H1 (cell line): ENCODE measurements at regions not wholly inside any gene's neighbourhood (a gene's known extent, or its start where the extent isn't known, plus 50 kb on each side); places are given as distances from the start of the nearest gene placed in this dataset.

Experiments used
- CTCF ChIA-PET: fragments of 300-600 bp; sonication (Branson Sonifier 250); formaldehyde crosslinking; loops from one replicate; lab custom pipeline; 2021; ENCODE audit not compliant: partially characterized antibody; lab: Charles Lee
- POLR2A ChIA-PET: fragments of 300-600 bp; sonication (Branson Sonifier 250); formaldehyde crosslinking; loops from one replicate; lab custom pipeline; 2021; ENCODE audit warnings: inconsistent platforms; ENCODE audit not compliant: partially characterized antibody; lab: Charles Lee
- DNase-seq, 2 experiments: peaks; one replicate each; pipeline versions ENCODE4 v3.0.0 to v3.0.0-alpha.2; 2010 to 2022; ENCODE audit warnings: low spot score in 2 of 2, low read depth in 1 of 2, mixed read lengths in 1 of 2
- FAIRE-seq: peaks from 2 replicates; lab custom pipeline; 2011; peaks lifted over from hg19 to GRCh38; lab: Jason Lieb, UNC
- H2AFZ ChIP-seq: 2 replicates; pipeline ENCODE4 v1.8.1; 2012; ENCODE audit warnings: low read length, inconsistent platforms
- H2AK5ac ChIP-seq: 2 replicates; pipeline ENCODE4 v1.6.1; 2013; ENCODE audit warnings: low read depth, low read length
- H2BK120ac ChIP-seq: replicated peaks from 2 replicates; pipeline ENCODE3; 2013; ENCODE audit warnings: low read depth, low read length, inconsistent platforms
- H2BK12ac ChIP-seq: 2 replicates; pipeline ENCODE4 v1.6.1; 2013; ENCODE audit warnings: low read depth, low read length
- H2BK15ac ChIP-seq: 2 replicates; pipeline ENCODE4 v1.6.1; 2013; ENCODE audit warnings: low read length
- H2BK20ac ChIP-seq: 2 replicates; pipeline ENCODE4 v1.6.1; 2013; ENCODE audit warnings: low read length
- H2BK5ac ChIP-seq: 2 replicates; pipeline ENCODE4 v1.6.1; 2013; ENCODE audit warnings: low read depth, low read length
- H3K14ac ChIP-seq: 2 replicates; pipeline ENCODE4 v1.6.1; 2013; ENCODE audit warnings: inconsistent platforms; ENCODE audit not compliant: insufficient read length
- H3K18ac ChIP-seq: 2 replicates; pipeline ENCODE4 v1.6.1; 2013; ENCODE audit warnings: low read length; ENCODE audit errors: extremely low read depth
- H3K23ac ChIP-seq: 2 replicates; pipeline ENCODE4 v1.6.1; 2013; ENCODE audit warnings: inconsistent platforms; ENCODE audit not compliant: insufficient read length
- H3K23me2 ChIP-seq: 2 replicates; pipeline ENCODE4 v1.6.1; 2013; ENCODE audit warnings: low read depth, low read length
- H3K27ac ChIP-seq: 2 replicates; pipeline ENCODE4 v1.6.1; 2011; ENCODE audit warnings: low read depth, low read length, inconsistent platforms
- H3K27me3 ChIP-seq, 4 experiments: replicated peaks in 1 of 4; 1 replicate in 1 of 4; 2 replicates in 3 of 4; pipeline versions ENCODE4 v1.6.1 to v1.8.1; 2011 to 2013; ENCODE audit warnings: low read length in 3 of 4, mild to moderate bottlenecking in 3 of 4, inconsistent platforms in 2 of 4, mixed read lengths in 2 of 4, moderate library complexity in 1 of 4; ENCODE audit not compliant: control insufficient read depth in 3 of 4, insufficient read depth in 3 of 4; ENCODE audit errors: extremely low read depth in 1 of 4
- H3K36me3 ChIP-seq, 4 experiments: 2 replicates each; pipeline versions ENCODE4 v1.6.1 to v1.8.1; 2011 to 2013; ENCODE audit warnings: mild to moderate bottlenecking in 4 of 4, low read length in 3 of 4, moderate library complexity in 2 of 4, control low read depth in 1 of 4, inconsistent platforms in 1 of 4; ENCODE audit not compliant: insufficient read depth in 4 of 4, control insufficient read depth in 2 of 4
- H3K4ac ChIP-seq: replicated peaks from 2 replicates; pipeline ENCODE3; 2013; ENCODE audit warnings: low read length, low read depth, mixed read lengths, inconsistent platforms; ENCODE audit not compliant: insufficient read length
- H3K4me1 ChIP-seq, 4 experiments: replicated peaks in 1 of 4; 1 replicate in 1 of 4; 2 replicates in 3 of 4; pipeline versions ENCODE4 v1.6.1 to v1.8.1; 2011 to 2013; ENCODE audit warnings: low read length in 3 of 4, inconsistent platforms in 2 of 4, mixed read lengths in 1 of 4; ENCODE audit not compliant: insufficient read depth in 4 of 4, control insufficient read depth in 3 of 4
- H3K4me2 ChIP-seq, 2 experiments: 2 replicates each; pipeline versions ENCODE4 v1.6.1 to v1.8.1; 2011 to 2013; ENCODE audit warnings: low read depth in 2 of 2, low read length in 2 of 2, control low read depth in 1 of 2, inconsistent platforms in 1 of 2, mild to moderate bottlenecking in 1 of 2; ENCODE audit not compliant: insufficient read depth in 1 of 2
- H3K4me3 ChIP-seq, 4 experiments: fragments of 200-600, 300-600 bp in 1 of 4; sonication (generic), shearing (Covaris generic), sonication (Bioruptor Twin) in 1 of 4; 2 replicates each; pipeline versions ENCODE4 v1.5.1 to v1.8.1; 2011 to 2016; ENCODE audit warnings: low read length in 4 of 4, low read depth in 3 of 4, control low read depth in 2 of 4, inconsistent platforms in 2 of 4, mild to moderate bottlenecking in 2 of 4, mixed read lengths in 1 of 4, moderate library complexity in 1 of 4; ENCODE audit not compliant: insufficient read depth in 2 of 4; ENCODE audit errors: extremely low read depth in 1 of 4
- H3K56ac ChIP-seq: replicated peaks from 2 replicates; pipeline ENCODE3; 2013; ENCODE audit warnings: low read depth, mild to moderate bottlenecking, mixed read lengths, low read length, inconsistent platforms; ENCODE audit not compliant: insufficient read length
- H3K79me1 ChIP-seq: 2 replicates; pipeline ENCODE4 v1.6.1; 2013; ENCODE audit warnings: low read depth, low read length, control low read depth
- H3K79me2 ChIP-seq, 2 experiments: 2 replicates each; pipeline versions ENCODE4 v1.6.1 to v1.8.1; 2012 to 2013; ENCODE audit warnings: low read length in 2 of 2, mild to moderate bottlenecking in 2 of 2, inconsistent platforms in 1 of 2; ENCODE audit not compliant: insufficient read depth in 2 of 2, control insufficient read depth in 1 of 2
- H3K9ac ChIP-seq, 4 experiments: replicated peaks in 1 of 4; 1 replicate in 1 of 4; 2 replicates in 3 of 4; pipeline versions ENCODE4 v1.6.1 to v1.8.1; 2011 to 2013; ENCODE audit warnings: low read depth in 3 of 4, low read length in 3 of 4, control low read depth in 2 of 4, mild to moderate bottlenecking in 2 of 4, moderate library complexity in 2 of 4, inconsistent platforms in 1 of 4; ENCODE audit errors: extremely low read depth in 1 of 4
- H3K9me3 ChIP-seq, 2 experiments: 2 replicates each; pipeline versions ENCODE4 v1.6.1 to v1.8.1; 2012 to 2013; ENCODE audit warnings: mild to moderate bottlenecking in 2 of 2, moderate library complexity in 2 of 2, control low read depth in 1 of 2, inconsistent platforms in 1 of 2, low read depth in 1 of 2, low read length in 1 of 2, mixed read lengths in 1 of 2; ENCODE audit not compliant: insufficient read depth in 2 of 2
- H4K20me1 ChIP-seq, 2 experiments: replicated peaks in 1 of 2; 2 replicates each; pipeline versions ENCODE3 to v1.8.1; 2011 to 2013; ENCODE audit warnings: inconsistent platforms in 2 of 2, low read length in 2 of 2, mild to moderate bottlenecking in 1 of 2; ENCODE audit not compliant: insufficient read depth in 2 of 2, control insufficient read depth in 1 of 2
- H4K5ac ChIP-seq: 2 replicates; pipeline ENCODE4 v1.6.1; 2013; ENCODE audit warnings: low read length, low read depth, mixed read lengths, inconsistent platforms; ENCODE audit not compliant: insufficient read length
- H4K8ac ChIP-seq: 2 replicates; pipeline ENCODE4 v1.8.0; 2013; ENCODE audit warnings: mild to moderate bottlenecking, moderate library complexity, low read length, inconsistent platforms; ENCODE audit not compliant: insufficient read depth; ENCODE audit errors: extremely low read depth
- H4K91ac ChIP-seq: replicated peaks from 2 replicates; pipeline ENCODE3; 2013; ENCODE audit warnings: low read length, mixed read lengths, inconsistent platforms; ENCODE audit not compliant: insufficient read length
- BRCA1 ChIP-seq: IDR thresholded peaks from 2 replicates; pipeline ENCODE4 v1.6.1; 2012; ENCODE audit warnings: low read depth, low read length, improper control_type of control experiment
- CBX8 ChIP-seq: fragments of 300-800, 300-1000 bp; sonication (generic); IDR thresholded peaks from 2 replicates; pipeline ENCODE4 v1.7.1; 2016; ENCODE audit warnings: low read depth, low read length, borderline replicate concordance
- GABPA ChIP-seq: IDR thresholded peaks from 2 replicates; pipeline ENCODE4 v1.6.1; 2011; ENCODE audit warnings: mild to moderate bottlenecking, low read length, moderate library complexity, borderline replicate concordance; ENCODE audit not compliant: insufficient read depth
- PHF8 ChIP-seq: fragments of 200-600 bp; sonication (generic); conservative IDR thresholded peaks from 2 replicates; pipeline ENCODE4 v1.7.1; 2012; ENCODE audit warnings: low read depth, mild to moderate bottlenecking, inconsistent platforms, low read length, moderate library complexity
- SIN3A ChIP-seq, 2 experiments: IDR thresholded peaks in 1 of 2; conservative IDR thresholded peaks in 1 of 2; 2 replicates each; pipeline ENCODE4 v1.6.1; 2011 to 2012; ENCODE audit warnings: low read length in 2 of 2, improper control_type of control experiment in 1 of 2, low read depth in 1 of 2, mild to moderate bottlenecking in 1 of 2
- WGBS, 2 experiments: shearing (Covaris generic) in 1 of 2; methylation state at CpG; one replicate each; pipeline versions ENCODE4 v1.1.6 to v1.1.7; 2013 to 2015; ENCODE audit warnings: low lambda C conversion rate in 2 of 2, mixed read lengths in 2 of 2, inconsistent platforms in 1 of 2, low coverage in 1 of 2, missing lambda C conversion rate in 1 of 2; ENCODE audit not compliant: insufficient replicate concordance in 2 of 2, insufficient coverage in 1 of 2, insufficient read length in 1 of 2; ENCODE audit errors: extremely low coverage in 1 of 2, missing lambda C conversion rate in 1 of 2; 5-methylcytosine and 5-hydroxymethylcytosine counted together
- TF ChIP-seq, protein P1 (sequence below), 3 experiments: IDR thresholded peaks; 1 replicate in 2 of 3; 2 replicates in 1 of 3; pipeline versions ENCODE4 v1.5.1 to v1.6.1; 2011; ENCODE audit warnings: low read length in 3 of 3, mild to moderate bottlenecking in 3 of 3, inconsistent platforms in 2 of 3, low read depth in 1 of 3, moderate library complexity in 1 of 3; ENCODE audit not compliant: insufficient read depth in 1 of 3; ENCODE audit errors: control extremely low read depth in 1 of 3

DNA sequence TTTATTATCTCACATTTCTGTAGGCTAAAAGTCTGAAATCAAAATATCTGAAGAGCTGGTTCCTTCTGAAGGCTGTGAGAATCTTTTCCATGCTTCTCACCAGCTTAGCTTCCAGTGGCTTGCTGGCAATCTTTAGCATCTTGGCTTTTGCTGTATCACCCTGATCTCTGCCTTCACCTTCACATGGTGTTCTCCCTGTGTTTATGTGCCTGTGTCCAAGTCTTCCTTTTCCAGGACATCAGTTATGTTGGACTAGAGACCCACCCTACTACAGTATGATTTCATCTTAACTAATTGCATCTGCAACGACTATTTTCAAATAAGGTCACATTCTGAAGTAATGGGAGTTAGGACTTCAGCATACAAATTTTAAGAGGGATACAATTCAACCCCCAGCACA is 772.3 kb upstream of the ADAMTS5 start:
- Histone ChIP-seq H3K23ac (no peak overlapping the region), H3K4me2 (no peak overlapping the region), H3K4me1 (no peaks in the 10 kb centered on the region), H2BK120ac (no peak overlapping the region), H3K27ac (no peak overlapping the region), H4K5ac (no peak overlapping the region), H4K20me1 (no peaks in the 10 kb centered on the region), H3K79me2 (no peaks in the 10 kb centered on the region), H3K56ac (no peak overlapping the region)
- CTCF ChIA-PET = no interaction called here
- TF ChIP-seq CBX8 (no peak), SIN3A (conservative IDR thresholded peaks at IDR 0.05 in 1 of 2, IDR thresholded peaks at IDR 0.05 in 1 of 2; ENCODE audit: low read depth in 1 of 2, low read length in 2 of 2) (no peak), PHF8 (no peak), BRCA1 (no peak), GABPA (no peak)
- TF ChIP-seq, protein P1, sequence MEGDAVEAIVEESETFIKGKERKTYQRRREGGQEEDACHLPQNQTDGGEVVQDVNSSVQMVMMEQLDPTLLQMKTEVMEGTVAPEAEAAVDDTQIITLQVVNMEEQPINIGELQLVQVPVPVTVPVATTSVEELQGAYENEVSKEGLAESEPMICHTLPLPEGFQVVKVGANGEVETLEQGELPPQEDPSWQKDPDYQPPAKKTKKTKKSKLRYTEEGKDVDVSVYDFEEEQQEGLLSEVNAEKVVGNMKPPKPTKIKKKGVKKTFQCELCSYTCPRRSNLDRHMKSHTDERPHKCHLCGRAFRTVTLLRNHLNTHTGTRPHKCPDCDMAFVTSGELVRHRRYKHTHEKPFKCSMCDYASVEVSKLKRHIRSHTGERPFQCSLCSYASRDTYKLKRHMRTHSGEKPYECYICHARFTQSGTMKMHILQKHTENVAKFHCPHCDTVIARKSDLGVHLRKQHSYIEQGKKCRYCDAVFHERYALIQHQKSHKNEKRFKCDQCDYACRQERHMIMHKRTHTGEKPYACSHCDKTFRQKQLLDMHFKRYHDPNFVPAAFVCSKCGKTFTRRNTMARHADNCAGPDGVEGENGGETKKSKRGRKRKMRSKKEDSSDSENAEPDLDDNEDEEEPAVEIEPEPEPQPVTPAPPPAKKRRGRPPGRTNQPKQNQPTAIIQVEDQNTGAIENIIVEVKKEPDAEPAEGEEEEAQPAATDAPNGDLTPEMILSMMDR (IDR thresholded peaks at IDR 0.05; ENCODE audit: control extremely low read depth in 1 of 3, insufficient read depth in 1 of 3, low read depth in 1 of 3, low read length in 3 of 3) = no peak
- TF ChIP-seq, all 59 proteins: peak for 0
- Histone ChIP-seq H3K36me3 (no peaks in the 10 kb centered on the region), H3K4me3 (no peak overlapping the region), H4K91ac (no peak overlapping the region), H2AK5ac (no peak overlapping the region), H2BK12ac (no peak overlapping the region), H3K23me2 (no peaks in the 10 kb centered on the region), H3K79me1 (no peaks in the 10 kb centered on the region), H3K27me3 (peaks cover 0 to 1% (median 0%) of the 10 kb centered on the region in 4 experiments; a peak in 1 of 7 replicates), H2AFZ (no peak overlapping the region), H3K14ac (no peak overlapping the region), H3K18ac (no peak overlapping the region), H3K9ac (no peak overlapping the region), H3K9me3 (0 out of 4 replicates have a peak, but pooled peaks cover 0 to 3% of the 10 kb centered on the region in 2 experiments), H4K8ac (no peak overlapping the region), H3K4ac (no peak overlapping the region), H2BK5ac (no peak overlapping the region), H2BK15ac (no peak overlapping the region), H2BK20ac (no peak overlapping the region)
- DNase-seq (no peak), FAIRE-seq (no peak)
- WGBS, 2 experiments = 82% methylated on average over 1 of the region's 1 CpG; no CpG with 5 or more reads in 1 of the 2 experiments
- POLR2A ChIA-PET = no interaction called here
